HG03520 (cell line): ENCODE measurements at regions not wholly inside any gene's neighbourhood (a gene's known extent, or its start where the extent isn't known, plus 50 kb on each side); places are given as distances from the start of the nearest gene placed in this dataset.
"Not testable (repeated sequence)": the region's sequence is repeated elsewhere in the genome, so short reads cannot be mapped to it uniquely, and the experiment has no call there.

Experiments used
- ATAC-seq: cut with Tn5 transposase; IDR thresholded peaks from one replicate; pipeline ENCODE4 v1.9.1; 2021; ENCODE audit warnings: mild to moderate bottlenecking, moderate library complexity; ENCODE audit not compliant: unreplicated experiment

DNA sequence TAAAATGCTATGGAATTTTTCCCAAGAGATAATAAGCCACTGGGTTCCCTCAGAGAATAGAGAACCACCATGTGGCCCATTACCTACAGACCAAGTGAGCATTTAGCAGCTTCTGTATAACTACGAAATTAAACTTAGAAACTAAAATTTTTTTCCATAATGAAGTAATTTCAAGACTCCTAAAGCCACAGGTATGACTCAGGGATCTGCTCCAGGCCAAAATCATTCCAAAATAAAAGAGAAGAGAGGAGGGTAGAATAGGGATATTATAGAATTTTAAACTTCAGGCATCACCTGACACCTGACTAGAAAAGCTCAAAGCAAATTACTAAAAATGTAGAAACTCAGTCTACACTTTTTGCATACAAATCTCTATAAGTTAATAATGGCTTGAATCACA lies 108.9 kb upstream of the DST start:
- no peak for ATAC-seq

DNA sequence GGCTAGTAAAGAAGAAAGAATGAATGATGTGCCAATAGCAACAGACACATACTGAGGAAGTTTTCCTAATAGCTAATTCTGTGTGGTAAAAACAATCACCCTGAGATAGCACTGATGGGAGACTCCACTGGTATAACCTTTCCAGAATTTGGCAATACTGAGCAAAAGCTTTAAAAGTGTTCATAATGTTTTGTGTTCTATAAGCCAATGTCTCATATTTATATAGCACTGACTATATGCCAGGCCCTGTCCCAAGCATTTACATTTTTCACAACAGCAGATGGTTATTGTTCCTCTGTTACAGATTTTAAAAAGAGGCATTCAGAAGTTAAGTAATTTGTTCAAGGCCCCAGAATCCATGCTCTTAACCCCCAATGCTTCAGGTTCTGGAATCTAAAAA lies 108.0 kb upstream of the DST start:
- no peak for ATAC-seq

GRCh38 chr6:56749632-56750151 lies 107.0 kb upstream of the DST start:
- no peak for ATAC-seq

- no peak for ATAC-seq
Observed at GRCh38 chr6:56746767-56747504, 104.2 kb upstream of the DST start.

- ATAC-seq: no peak
Observed at GRCh38 chr6:56745971-56746370, 103.3 kb upstream of the DST start.

DNA sequence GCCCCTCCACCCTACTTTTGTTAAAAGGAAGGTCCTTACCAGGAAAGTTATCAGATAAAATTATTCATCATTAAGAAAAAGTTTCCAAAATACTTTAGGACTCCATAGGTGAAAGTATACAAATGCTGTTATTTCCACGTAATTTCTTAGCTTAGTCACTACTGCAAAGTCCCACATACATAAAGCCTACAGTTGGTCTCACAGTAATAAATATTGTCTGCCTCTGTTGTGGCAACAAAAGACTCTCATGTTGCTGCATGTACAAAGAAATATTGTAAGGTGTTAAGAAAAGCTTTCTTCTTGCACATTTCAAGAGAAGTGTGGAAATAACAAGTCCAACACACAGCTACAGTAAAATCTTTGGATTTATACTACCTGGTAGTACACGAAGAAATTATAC lies 102.4 kb upstream of the DST start:
- ATAC-seq: no peak

GRCh38 chr6:56744528-56744927 lies 101.8 kb upstream of the DST start:
- no peak for ATAC-seq

GRCh38 chr6:56742122-56742791 lies 99.6 kb upstream of the DST start:
- ATAC-seq: no peak

DNA sequence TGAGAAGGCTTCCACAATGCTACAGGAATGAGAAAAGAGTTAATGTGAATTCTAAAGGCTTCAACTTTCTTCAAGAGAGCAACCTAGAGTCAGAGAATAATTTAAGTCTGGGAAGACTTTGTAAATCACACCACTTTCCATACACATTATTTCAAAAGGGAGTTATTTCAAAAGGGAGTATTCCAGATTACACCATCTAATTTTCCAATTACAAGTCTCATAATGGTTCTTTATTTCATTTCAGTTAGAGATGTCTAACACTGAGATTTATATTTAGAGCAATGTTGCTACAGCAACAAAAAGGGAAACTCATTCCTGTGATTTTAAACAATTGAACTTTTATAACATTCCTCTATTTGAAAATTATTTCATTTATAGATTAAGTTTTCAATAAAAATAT lies 98.8 kb upstream of the DST start:
- ATAC-seq: no peak

GRCh38 chr6:56739836-56740815 lies 97.4 kb upstream of the DST start:
- no peak for ATAC-seq

GRCh38 chr6:56736804-56737203 lies 94.1 kb upstream of the DST start:
- no peak for ATAC-seq

DNA sequence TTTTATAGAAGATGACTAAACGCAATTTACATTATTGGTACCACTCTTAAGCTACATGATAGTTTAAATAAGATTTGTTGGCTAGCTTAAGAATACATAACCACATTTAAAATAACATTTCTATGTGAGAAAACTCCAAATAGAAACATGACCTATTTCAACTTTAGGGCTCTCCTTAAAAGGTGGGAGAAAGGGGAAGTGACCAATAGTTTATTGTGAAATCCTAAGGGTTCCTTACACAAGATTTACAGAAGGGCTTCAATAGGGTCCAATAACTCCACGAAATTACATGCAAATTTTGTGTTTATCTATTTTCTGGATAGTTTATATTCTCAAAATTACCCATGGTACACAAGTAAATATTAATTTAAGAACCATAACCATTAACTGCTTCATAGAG lies 91.6 kb upstream of the DST start:
- no peak for ATAC-seq

- no peak for ATAC-seq
Observed at GRCh38 chr6:56733211-56733697, 90.6 kb upstream of the DST start.

DNA sequence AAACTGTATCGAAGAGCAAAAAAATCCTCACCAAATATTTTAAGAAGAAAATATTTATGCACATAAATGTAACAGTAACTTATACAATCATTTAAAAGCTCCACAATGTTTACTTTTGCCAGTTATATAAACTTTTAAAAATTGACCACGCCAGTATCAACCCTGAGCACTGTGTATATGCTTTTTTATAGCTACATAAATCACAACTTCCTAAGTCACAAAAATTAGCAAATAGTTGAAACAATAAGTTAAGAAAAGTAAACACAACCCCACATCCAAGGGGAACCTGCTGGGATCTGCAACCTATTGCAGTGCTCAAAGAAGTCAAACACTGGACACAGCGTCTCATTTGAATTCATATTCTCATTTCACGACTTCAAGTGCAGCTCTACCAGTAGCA lies 89.8 kb upstream of the DST start:
- ATAC-seq: no peak

GRCh38 chr6:56730663-56731529 lies 88.2 kb upstream of the DST start:
- ATAC-seq: no peak

GRCh38 chr6:56729719-56730118 lies 87.0 kb upstream of the DST start:
- ATAC-seq: no peak

GRCh38 chr6:56729166-56729565 lies 86.5 kb upstream of the DST start:
- not testable (repeated sequence) for ATAC-seq

GRCh38 chr6:56727097-56727850 lies 84.6 kb upstream of the DST start:
- no peak for ATAC-seq

GRCh38 chr6:56725254-56725653 lies 82.6 kb upstream of the DST start:
- no peak for ATAC-seq
